GM04504 (cell line): ENCODE measurements at regions not wholly inside any gene's neighbourhood (a gene's known extent, or its start where the extent isn't known, plus 50 kb on each side); places are given as distances from the start of the nearest gene placed in this dataset.
A peak's percentile ranks its signal among the peaks of the same experiment; 100 is the strongest.

Experiments
- DNase-seq: peaks from one replicate; pipeline ENCODE4 v3.0.0-alpha.2; 2012; ENCODE audit warnings: low read depth

- DNase-seq, result no peak
Observed at GRCh38 chr2:217193431-217194340, 333.8 kb upstream of the TNP1 start.

DNA sequence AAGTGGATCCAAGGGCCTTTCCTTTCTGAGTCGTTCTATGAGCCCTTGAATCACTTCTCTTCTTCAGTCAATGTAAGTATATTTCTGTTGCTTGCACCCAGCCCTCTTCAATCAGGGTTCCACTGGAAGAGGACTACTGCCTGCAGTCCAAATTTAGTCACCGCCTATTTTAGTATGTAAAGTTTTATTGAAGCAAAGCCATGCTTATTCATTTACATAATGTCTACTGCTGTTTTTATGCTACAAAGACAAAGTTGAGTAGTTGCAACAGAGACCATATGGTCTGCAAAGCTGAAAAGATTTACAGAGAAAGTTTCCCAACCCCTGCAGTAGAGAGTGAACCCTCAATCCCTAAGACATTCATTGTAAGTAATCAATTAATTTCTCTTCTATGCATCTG, 332.5 kb upstream of the TNP1 start:
- DNase-seq, result no peak

GRCh38 chr2:217189747-217190146, 329.9 kb upstream of the TNP1 start:
- no peak for DNase-seq

- DNase-seq, result no peak
Observed at GRCh38 chr2:217189131-217189530, 329.3 kb upstream of the TNP1 start.

DNA sequence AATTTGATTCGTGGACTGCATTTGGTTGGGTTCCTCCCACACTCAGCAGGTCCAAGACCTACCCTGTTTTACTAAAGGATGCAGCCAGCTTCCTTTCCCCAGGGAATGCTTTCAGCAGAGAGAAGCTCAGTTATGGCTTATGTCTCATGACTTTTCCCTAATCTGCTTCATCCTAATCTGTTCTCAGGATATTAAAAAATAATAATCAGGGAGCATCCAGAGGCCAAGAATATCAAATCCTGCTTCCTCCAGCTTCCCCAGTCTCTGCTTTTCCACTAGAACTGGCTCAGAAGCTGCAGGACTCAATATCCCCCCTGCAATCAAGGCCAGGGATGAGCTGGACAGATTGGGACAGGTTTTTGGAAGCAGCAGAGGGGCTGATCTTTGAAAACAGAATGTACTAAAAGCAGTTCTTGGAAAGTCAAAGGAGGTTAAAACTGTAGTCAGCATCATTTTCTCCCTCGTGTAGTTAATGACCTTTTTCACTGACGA, 326.9 kb upstream of the TNP1 start:
- DNase-seq, result no peak

GRCh38 chr2:217186152-217186551, 326.3 kb upstream of the TNP1 start:
- DNase-seq, result no peak

GRCh38 chr2:217185265-217185995, 325.6 kb upstream of the TNP1 start:
- no peak for DNase-seq

DNA sequence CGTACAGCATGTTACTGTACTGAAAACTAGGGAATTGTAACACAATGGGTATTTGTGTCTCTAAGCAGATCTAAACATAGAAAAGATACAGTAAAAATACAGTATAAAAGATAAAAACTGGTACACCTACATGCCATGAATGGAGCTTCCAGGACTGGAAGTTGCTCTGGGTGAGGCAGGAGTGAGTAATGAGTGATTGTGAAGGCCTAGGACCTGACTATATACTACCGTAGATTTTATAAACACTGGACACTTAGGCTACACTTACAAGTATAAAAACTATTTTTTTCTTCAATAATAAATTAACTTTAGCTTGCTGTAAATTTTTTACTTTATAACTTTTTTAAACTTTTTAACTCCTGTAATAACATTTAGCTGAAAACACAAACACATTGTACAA, 324.4 kb upstream of the TNP1 start:
- no peak for DNase-seq

GRCh38 chr2:217183471-217183870, 323.6 kb upstream of the TNP1 start:
- DNase-seq, result no peak

DNA sequence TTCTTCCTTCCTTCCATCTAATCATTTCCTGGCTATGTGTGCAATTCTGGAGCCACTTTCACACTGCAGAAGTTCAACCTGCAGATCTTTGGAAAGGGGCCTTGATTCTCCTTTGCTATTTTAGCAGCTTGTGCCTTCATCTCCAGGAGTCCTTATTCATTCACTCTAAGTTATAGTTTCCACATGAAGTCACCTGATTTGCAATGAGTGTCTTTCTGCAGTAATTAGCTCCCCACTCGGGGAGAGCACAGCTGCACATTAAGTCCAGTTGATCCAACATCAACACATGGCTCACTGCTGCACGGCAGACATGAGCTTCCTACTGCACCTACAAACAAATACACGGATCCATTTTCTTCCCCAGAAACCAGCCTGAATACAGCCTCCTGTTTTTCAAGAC, 323.1 kb upstream of the TNP1 start:
- DNase-seq, result no peak

DNA sequence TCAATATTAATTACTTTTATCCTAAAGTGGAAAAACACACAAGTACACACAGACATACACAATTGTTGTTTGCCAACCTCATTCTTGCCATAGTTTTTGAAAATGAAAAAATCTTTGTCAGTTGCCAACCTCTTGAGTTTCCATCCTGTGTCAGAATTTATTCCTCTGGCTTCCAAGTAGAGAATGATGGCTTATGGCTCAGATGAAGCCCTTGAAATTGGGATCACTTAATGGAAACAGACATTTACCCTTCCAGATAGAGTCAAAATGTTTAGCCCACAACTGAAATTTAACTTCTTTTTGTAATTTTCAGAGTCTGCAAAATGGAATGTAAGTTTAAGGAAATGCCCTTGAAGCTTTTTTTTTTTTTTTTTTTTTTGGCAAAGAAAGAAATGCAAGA, 321.6 kb upstream of the TNP1 start:
- DNase-seq, result no peak

DNA sequence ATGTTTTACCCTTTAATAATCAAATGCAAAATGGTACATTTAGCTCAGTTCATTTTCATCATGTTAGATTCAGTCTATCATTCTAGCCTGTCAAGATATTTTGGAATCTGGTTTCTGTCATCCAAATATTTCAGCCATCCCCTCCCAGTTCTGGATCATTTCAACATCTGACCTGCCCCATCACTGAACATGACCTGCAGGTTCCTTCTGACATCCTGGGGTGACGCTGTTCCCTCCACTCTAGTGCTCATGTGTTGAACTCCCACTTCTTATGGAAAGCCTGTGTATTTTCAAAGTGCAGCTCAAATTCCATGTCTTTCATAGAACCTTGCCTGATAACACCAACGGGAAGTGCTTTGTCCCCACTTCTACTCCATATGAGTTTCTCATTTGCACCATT, 320.0 kb upstream of the TNP1 start:
- no peak for DNase-seq

- DNase-seq, result no peak
Observed at GRCh38 chr2:217178341-217178740, 318.5 kb upstream of the TNP1 start.

DNA sequence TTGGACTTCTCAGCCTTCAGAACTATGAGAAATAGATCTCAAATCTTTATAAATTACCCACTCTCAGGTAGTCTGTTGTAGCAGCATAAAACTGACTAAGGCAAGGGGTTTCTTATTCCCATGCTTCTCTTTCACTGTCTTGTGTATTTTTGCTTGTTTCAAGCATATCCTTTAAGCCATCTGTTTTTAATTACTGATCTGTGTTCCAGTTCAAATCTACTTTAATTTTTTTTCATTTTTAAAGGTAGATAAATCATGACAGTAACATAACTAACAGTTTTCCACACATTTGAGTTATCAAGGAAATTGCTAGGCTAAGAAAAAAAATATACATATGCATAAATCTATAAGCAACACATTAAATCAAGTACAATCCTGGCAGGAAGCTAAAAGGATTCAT, 317.9 kb upstream of the TNP1 start:
- DNase-seq, result no peak

DNA sequence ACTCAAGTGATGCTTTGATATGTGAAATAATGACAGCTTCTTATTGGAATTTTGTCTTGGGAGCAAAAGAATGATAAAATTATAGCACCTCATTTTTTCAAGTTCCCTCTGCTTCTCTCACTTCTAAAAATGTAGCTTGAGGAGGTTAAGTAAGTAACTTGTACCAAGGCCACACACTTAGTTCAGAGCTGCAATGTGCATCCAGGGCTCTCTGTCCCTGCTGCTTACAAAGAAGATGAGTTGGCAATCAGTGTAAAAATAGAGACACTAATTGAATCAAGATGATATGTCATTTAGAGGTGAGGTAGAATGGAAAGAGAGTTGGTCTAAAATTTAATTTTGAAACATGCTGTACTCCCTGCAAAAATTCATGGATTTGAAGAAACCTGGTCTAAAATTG, 312.0 kb upstream of the TNP1 start:
- DNase-seq, result no peak

- DNase-seq, result no peak
Observed at GRCh38 chr2:217168496-217168895, 308.6 kb upstream of the TNP1 start.

GRCh38 chr2:217167531-217167930, 307.7 kb upstream of the TNP1 start:
- no peak for DNase-seq

DNA sequence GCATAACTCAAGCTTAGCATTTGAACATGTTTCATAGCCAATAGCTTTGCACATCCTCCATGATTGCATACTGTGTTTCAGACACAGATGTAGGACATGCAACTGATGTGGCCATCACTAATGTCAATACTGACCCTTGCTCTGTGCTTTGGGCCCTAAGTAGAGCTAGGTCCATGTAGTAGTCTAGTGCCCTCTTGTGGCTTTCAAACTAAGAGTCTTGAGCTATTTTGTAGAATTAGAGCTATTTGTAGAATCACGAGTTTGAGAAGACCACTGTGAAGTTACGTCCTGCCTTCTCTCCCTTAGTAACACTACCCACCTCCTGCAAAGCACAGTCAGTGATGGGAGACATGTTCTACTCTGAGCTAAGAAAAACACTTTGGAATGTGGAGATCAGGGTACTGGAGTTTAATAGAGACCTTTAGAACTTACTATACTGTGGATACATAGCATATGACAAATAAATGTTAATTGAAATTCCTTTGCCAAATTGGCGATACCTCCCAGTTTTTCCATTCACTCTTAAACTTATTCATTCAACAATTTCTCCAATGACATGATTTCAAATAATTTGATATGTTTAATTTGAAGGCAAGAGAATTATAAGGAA, 306.5 kb upstream of the TNP1 start:
- peak; percentile 9 for DNase-seq

DNA sequence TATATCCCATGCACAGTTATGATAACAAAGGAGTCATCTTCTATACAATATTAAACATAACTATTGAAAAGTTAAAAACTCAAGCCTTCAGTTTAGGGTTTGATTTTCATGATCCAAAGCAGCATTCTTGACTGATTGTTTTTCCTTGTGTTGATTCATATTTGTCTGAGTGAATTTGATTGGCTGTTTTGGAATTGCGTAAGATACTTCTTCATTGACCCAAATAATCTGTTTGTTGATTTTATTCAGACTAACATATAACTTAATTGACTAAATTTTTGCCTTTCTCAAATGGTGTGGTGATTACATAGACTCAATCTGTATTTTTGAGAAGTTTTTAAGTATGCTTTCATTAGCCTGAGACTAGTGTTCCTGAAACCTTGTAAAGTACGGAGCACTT, 305.7 kb upstream of the TNP1 start:
- no peak for DNase-seq

DNA sequence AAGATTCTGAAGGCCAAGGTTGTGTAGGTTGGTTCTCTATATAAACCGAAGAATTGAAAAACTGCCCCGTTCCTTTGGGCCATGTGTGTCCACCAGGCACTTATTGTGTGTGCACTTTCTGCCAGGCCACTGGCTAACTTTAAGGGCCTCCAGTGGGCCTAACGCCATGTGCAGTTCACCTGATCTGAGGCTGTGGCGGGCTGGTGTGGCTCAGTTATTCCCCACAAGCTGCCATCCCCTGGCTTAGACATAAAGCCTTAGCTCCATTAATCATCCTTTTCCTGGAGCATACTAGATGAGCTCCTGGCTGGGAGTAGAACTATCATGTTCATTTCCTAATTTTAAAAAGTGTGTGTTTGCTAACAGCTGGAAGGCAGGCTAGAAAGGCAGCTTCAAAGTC, 304.1 kb upstream of the TNP1 start:
- DNase-seq, result no peak

DNA sequence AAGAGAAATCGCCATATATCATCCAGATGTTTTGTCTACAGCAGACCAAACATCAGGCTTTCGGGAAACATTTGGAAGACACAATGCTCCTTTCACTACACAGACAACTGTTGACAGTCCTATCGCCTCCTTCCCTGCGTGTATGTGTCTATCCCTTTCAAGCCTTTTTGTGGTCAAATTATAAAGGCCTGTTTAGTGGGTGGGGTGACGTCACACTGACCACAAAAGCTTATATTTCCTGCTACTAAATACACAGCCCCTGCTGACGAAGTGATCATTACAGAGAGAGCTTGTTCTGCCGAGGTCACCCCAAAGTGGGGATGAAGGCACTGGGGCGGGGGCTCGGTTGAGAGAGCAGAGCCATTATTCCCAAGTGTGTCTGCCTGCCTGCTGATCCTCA, 302.7 kb upstream of the TNP1 start:
- peak; percentile 54 for DNase-seq

- no peak for DNase-seq
Observed at GRCh38 chr2:217160978-217161973, 301.4 kb upstream of the TNP1 start.
